ENCODE measurements at regions not wholly inside any gene's neighbourhood (a gene's known extent, or its start where the extent isn't known, plus 50 kb on each side); places are given as distances from the start of the nearest gene placed in this dataset.
A peak's percentile ranks its signal among the peaks of the same experiment; 100 is the strongest.
"Not testable (repeated sequence)": the region's sequence is repeated elsewhere in the genome, so short reads cannot be mapped to it uniquely, and the experiment has no call there.

DNA sequence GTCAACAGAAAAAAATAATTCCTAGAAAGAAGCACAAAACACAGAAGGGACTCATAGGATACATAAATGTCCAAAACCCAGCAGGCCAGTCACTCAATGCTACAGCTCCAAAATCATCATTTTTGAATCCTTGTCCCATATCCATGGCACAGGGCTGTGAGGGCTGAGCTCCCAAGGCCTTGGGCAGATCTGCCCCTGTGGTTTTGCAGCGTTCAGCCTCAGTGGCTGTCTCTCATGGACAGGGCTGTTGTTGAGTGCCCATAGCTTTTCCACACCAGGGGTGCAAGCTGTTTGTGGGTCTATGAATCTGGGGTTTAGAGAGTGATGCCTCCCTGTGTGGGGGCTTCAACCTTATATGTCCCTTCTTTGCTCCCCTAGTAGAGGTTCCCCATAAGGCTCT lies 243.2 kb downstream of the CWH43 start:
- DNase-seq, result not testable (repeated sequence)

DNA sequence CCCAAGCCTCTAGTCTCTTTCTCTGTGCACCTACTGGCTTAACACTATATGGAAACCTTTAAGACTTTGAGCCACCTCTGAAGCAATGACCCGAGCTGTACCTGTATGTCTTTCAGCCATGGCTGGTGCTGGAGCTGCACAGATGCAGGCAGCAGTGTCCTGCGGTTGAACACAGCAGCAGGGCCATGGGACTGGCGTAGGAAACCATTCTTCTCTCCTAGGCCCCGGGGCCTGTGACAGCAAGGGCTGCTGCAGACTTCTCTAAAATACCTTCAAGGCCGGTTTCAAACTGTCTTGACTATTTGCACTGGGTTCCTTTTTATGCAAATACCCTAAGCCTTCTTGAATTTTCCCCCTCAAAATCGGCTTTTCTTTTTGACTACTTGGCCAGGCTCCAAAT lies 243.6 kb downstream of the CWH43 start:
- DNase-seq, result not testable (repeated sequence)

DNA sequence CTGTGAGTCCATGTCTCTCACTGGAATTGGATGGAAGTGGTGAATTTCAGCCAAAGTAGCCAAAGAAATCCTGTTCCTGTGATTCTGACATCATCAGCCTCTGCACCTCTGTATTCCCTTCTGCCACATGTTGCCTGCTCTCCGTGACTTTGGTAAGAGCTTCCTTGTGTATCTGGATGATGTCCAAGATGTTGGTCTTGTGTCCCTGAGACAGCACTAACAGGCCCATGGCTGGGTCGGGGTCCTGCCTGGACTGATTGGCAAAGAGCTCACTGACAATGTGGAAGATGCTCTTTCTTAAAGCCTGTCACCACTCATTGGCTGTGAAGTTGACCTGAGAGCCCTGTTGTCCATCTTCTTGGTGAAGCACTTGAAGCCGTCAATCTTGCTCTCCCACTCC lies 247.3 kb downstream of the CWH43 start:
- not testable (repeated sequence) for DNase-seq

DNA sequence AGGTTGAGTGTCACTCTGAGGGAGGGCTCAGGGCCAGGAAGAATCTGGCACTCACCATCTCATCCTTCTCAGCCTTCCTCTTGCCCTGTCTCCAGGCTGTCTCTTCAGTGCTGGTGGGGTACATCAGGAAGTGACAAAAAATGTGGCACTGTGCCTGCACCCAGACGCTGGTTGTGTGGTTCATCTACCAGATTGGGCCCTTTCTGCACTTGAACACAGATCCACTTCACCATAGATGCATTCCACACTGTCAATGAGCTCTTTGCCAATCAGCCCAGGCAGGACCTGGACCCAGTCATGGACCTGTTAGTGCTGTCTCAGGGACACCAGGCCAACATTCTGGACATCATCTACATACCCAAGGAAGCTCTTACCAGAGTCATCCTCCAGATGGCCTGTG lies 247.7 kb downstream of the CWH43 start:
- DNase-seq, result not testable (repeated sequence)

DNA sequence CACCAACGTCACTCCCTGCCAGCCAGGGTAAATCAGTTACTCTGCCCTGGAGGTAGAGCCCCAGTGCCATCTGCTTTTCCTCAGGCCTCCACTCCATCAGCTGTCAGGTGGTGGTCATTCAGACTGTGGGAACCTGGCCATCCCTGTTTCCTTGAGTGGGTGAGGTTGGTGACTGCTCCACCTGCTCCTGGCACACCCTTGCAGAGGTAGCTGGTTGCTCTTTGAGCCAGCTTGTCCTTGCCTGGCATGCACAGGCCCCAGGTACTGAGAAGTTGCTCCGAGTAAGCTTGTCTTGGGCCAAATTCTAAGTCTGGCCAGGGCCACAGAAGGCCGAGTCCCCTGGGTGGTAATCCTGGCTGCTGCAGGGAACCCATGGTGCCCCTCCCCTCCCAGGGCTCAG lies 248.3 kb downstream of the CWH43 start:
- DNase-seq, result not testable (repeated sequence)

DNA sequence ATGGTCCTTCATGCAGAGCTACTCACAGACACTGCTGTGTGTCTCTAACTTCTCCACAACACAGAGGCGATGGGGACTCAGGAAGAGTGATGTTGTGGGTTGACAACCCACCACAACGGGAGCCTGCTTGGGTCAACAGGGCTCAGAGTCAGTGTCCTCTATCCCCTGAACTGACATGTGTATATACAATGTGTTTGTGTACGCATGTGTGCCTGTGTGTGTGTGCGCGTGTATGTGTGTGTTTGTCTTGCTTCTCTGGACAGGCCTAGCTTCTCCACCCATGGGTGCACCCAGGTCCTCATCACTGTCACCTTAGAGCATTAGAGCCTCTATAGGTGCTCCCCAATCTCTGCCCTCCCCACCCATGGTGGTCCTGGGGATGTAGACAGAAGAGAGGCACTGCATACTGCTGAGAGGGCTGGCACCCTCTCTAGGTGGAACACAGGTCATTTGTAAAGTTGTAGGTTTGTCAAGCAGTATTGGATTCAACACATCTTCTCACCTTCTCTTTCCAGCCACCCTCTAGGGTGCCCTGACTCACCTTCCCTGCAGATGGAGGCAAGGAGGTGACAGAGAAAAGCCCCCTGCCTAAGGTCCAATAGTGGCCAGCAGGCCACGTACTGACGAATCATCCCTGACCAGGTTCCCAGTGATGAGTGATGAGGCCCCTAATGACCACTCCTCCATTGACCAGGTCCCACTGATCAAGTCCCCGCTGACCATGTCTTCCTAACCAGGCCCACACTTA lies 249.5 kb downstream of the CWH43 start:
- DNase-seq, result not testable (repeated sequence)

DNA sequence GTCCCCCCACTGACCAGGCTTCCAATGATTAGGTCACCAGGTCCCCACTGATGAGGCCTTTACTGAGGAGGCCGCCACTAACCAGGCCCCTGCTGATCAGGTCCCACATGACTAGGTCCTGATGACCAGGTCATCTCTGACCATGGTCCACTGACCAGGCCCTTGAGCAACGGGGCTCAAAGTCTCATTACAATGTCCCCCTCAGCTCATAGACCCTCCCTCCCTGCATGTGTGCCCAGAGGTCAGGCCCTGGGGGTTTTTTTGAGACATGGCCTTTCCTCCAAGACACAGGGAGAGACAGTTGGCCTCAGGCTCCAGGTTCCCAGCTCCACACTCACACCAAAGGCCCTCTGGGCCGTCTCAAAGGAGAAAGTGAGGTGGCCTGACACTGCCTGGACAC lies 250.4 kb downstream of the CWH43 start:
- DNase-seq, result not testable (repeated sequence)

DNA sequence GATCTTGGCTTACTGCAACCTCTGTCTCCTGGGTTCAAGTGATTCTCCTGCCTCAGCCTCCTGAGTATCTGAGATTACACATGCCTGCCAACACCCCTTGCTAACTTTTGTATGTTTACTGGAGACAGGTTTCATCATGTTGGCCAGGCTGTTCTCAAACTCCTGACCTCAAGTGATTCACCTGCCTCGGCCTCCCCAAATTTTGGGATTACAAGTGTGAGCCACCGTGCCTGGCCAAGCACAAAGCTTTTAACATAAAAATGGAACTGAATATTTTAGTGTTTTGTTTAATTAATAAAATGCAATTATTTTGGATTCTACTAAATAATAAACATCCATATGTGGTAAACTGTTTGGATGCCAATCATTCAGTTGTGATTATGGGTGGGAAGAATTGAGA lies 255.2 kb downstream of the CWH43 start:
- not testable (repeated sequence) for DNase-seq

DNA sequence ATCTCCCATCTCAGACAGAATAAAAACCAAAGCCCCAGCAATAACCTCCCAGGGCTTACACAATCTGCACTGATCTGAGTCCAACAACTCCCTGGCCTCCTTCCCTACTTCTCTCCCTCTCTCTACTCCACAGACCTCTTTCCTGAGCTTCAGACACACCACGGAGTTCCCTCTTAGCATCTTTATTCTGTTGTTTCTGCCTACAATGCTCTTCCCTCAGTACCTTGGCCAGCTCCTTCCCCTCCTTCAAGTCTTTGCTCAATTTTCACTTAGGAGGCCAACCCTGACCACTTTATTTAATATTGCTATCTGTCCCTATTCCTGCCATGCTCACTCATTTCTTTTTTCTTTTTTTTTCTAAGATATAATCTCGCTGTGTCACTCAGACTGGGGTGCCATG lies 276.7 kb downstream of the CWH43 start:
- DNase-seq, result not testable (repeated sequence)

DNA sequence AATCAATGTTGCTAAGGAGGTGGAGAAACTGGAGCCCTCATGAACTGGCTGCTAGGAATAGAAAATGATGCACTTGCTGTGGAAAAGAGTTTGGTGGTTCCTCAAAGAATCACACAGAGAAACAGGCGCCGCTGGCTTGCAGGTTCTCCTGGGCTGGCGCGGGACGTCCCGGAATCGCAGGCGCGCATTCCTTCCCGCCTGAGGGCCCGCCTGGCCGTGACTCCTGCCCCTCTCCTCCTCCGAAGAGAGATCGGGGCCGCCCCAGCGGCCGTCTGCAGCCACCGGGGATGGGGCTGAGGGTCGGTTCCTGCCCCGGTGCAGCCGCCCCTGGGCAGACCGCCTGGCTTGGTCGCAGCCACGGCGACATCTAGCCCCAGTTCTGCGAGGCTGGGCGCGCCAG lies 284.4 kb downstream of the CWH43 start:
- not testable (repeated sequence) for DNase-seq

DNA sequence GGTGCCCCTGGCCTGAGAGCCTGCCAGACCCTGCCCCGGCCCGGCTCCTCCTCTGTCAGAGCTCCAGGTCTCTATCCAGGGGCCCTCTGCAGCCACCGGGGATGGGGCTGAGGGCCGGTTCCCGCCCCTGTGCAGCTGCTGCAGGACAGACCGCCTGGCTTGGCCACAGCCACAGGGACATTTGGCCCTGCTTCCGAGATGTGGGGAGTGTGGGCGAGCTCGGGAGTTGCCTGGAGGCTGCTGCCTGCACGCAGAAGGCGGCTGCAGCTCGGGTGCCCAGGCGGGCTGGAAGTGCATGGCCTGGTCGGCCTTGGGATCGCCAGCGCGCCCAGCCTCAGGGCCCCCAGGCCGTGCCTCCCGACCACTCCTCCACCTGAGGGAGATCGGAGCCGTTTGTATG lies 284.8 kb downstream of the CWH43 start:
- not testable (repeated sequence) for DNase-seq

DNA sequence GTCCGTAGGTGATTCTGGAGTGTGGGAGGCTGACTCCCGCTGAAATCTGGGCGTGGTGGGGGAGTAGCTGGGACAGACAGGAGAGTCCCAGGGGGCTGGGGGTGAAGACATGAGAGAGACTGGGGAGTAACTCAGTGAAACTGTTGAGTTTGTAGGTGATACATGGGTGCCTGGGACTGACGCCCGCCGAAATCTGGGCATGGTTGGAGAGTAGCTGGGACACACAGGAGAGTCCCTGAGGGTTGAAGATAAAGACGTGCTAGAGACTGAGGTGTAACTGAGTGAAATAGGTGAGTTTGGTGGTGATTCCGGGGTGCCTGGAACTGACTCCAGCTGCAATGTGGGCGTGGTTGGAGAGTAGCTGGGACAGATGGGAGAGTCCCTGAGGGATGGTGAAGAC lies 299.8 kb downstream of the CWH43 start:
- DNase-seq, result not testable (repeated sequence)

DNA sequence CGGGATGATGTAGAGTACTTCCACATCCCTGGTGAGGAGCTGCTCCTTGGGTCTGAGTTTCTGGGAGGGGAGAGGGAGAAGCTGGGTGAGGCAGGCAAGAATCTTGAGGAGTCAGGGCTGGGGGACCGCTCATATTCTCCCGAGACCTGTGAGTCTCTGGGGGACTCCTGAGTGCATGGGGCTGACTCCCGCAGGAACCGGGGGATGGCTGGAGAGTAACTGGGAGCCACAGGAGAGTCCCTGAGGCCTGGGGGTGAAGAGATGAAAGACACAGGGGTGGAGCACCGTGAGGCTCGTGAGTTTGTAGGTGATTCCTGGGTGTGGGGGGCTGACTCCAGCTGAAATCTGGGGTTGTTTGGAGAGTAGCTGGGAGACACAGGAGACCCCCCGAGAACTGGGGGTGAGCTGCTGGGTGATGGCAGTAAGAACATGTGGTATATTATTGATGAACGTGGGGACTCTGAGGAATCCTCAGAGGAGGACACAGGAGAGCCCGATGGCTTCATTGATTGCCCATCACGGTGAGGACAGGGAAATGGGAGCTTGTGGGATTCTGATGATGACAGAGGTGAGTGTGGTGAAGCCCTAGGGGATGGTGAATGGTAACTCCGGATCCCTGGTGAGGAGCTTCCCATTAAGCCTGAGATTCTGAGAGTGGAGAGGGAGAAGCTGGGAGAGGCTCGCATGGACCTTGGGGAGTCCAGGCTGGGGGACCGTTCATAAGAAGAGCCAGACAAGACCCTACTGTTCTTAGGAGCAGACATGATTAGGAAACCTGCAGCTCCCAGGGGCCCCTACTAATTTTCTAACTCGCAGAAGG lies 301.1 kb downstream of the CWH43 start:
- DNase-seq, result peak; percentile 7

DNA sequence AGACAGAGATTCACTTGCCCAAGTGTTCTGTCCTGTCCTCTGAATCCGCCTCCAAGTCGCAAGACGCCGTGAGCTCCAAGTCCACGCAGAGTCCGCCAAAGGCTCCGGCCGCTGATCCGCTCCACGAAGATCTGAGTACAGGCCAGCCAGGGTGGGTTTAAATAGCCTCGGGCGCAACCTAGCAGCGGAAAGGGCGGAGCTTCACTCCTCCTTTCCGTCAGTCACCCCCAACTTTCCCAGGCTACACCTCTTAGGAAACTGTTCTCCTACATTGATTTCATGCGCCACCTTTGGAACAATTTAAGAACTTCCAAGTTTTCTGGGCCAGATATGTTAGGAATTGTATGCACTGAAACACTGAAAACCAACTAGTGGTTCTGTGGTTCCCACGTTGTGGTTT lies 301.8 kb downstream of the CWH43 start:
- peak; percentile 2 for DNase-seq

DNA sequence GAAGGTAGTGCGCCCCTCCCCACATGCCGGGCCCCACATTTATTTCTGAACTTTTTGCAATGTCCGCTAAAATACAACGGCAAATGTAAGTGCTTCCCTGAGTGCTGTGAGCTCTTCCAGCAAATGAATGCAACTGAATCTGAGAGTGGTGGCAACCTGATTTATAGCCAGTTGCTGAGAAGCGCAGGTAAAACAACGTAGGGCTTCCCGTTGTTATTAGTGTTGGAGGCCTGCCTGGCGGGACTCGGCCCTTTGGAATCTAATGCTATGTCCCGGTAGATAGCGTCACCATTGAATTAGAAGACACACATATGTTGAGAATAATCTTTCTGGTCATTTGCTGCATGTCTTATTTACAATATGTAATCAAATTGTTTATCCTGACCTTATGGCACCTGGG lies 302.7 kb downstream of the CWH43 start:
- peak; percentile 1 for DNase-seq

DNA sequence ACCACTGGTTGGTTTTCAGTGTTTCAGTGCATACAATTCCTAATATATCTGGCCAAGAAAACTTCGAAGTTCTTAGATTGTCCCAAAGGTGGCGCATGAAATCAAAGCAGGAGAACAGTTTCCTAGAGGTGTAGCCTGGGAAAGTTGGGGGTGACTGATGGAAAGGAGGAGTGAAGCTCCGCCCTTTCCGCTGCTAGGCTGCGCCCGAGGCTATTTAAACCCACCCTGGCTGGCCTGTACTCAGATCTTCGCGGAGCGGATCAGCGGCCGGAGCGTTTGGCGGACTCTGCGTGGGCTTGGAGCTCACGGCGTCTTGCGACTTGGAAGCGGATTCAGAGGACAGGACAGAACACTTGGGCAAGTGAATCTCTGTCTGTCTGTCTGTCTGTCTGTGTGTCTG lies 328.7 kb downstream of the CWH43 start:
- DNase-seq, result not testable (repeated sequence)

DNA sequence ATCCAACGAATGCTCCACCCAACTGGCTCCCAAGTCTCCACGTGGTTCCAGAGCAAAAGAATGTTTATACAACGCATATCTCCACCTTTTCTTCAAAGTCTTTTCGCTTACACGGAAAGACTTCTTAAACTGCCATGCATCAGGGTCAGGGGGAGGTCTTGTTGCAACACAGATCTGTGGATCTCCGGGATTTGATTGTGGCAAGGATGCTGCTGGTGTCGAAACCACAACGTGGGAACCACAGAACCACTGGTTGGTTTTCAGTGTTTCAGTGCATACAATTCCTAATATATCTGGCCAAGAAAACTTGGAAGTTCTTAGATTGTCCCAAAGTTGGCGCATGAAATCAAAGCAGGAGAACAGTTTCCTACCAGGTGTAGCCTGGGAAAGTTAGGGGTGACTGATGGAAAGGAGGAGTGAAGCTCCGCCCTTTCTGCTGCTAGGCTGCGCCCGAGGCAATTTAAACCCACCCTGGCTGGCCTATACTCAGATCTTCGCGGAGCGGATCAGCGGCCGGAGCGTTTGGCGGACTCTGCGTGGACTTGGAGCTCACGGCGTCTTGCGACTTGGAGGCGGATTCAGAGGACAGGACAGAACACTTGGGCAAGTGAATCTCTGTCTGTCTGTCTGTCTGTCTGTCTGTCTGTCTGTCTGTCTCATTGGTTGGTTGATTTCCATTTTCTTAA lies 334.8 kb downstream of the CWH43 start:
- DNase-seq, result not testable (repeated sequence)

DNA sequence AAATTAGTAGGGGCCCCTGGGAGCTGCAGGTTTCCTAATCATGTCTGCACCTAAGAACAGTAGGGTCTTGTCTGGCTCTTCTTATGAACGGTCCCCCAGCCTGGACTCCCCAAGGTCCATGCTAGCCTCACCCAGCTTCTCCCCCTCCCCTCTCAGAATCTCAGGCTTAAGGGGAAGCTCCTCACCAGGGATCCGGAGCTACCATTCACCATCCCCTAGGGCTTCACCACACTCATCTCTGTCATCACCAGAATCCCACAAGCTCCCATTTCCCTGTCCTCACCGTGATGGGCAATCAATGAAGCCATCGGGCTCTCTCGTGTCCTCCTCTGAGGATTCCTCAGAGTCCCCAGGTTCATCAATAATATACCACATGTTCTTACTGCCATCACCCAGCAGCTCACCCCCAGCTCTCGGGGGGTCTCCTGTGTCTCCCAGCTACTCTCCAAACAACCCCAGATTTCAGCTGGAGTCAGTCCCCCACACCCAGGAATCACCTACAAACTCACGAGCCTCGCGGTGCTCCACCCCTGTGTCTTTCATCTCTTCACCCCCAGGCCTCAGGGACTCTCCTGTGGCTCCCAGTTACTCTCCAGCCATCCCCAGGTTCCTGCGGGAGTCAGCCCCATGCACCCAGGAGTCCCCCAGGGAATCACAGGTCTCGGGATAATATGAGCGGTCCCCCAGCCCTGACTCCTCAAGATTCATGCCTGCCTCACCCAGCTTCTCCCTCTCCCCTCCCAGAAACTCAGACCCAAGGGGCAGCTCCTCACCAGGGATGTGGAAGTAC lies 335.6 kb downstream of the CWH43 start:
- DNase-seq, result not testable (repeated sequence)

DNA sequence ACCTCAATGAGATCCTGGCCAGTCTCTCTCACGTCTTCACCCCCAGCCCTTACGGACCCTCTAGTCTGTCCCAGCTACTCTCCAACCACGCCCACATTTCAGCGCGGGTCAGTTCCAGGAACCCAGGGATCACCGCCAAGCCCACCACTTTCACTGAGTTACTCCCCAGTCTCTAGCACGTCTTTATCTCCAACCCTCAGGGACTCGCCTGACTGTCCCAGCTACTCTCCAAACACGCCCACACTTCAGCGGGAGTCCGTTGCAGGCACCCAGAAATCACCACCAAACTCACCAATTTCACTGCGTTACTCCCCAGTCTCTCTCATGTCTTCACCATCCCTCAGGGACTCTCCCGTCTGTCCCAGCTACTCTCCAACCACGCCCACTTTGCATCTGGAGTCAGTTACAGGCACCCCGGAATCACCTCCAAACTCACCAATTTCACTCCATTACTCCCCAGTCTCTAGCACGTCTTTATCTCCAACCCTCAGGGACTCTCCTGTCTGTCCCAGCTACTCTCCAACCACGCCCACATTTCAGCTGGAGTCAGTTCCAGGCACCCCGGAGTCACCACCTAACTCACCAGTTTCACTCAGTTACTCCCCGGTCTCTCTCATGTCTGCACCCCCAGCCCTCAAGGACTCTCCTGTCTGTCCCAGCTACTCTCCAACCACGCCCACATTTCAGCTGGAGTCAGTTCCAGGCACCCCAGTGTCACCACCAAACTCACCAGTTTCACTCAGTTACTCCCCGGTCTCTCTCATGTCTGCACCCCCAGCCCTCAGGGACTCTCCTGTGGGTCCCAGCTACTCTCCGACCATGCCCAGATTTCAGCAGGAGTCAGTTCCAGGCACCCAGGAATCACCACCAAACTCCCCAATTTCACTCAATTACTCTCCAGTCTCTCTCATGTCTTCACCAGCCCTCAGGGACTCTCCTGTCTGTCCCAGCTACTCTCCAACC lies 336.8 kb downstream of the CWH43 start:
- DNase-seq, result not testable (repeated sequence)

DNA sequence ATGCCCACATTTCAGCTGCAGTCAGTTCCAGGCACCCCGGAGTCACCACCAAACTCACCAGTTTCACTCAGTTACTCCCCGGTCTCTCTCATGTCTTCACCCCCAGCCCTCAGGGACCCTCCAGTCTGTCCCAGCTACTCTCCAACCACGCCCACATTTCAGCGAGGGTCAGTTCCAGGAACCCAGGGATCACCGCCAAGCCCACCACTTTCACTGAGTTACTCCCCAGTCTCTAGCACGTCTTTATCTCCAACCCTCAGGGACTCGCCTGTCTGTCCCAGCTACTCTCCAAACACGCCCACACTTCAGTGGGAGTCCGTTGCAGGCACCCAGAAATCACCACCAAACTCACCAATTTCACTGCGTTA lies 337.5 kb downstream of the CWH43 start:
- DNase-seq, result not testable (repeated sequence)
